Transverse colon (tissue), 3 donors: ENCODE measurements at regions not wholly inside any gene's neighbourhood (a gene's known extent, or its start where the extent isn't known, plus 50 kb on each side); places are given as distances from the start of the nearest gene placed in this dataset.

Experiments
- EP300 ChIP-seq: sonication (generic); formaldehyde crosslinking; IDR thresholded peaks from one replicate; pipeline ENCODE4 v1.6.1; 2017; ENCODE audit warnings: antibody characterized with exemption, low read depth
- POLR2A ChIP-seq: fragments of 450-650 bp; IDR thresholded peaks from one replicate; pipeline ENCODE4 v1.6.1; 2016; ENCODE audit warnings: antibody characterized with exemption, mild to moderate bottlenecking, moderate library complexity
- TF ChIP-seq, protein P1 (sequence below), 5 experiments: fragments of 200-600 bp in 3 of 5; fragments of 450-650 bp in 2 of 5; sonication (generic) in 3 of 5; IDR thresholded peaks; 1 replicate in 2 of 5; 2 replicates in 3 of 5; pipeline ENCODE4 v1.5.1; 2016 to 2017; ENCODE audit warnings: antibody characterized with exemption in 5 of 5, inconsistent platforms in 3 of 5, mild to moderate bottlenecking in 2 of 5, moderate library complexity in 1 of 5

GRCh38 chr17:51355441-51356410 is 95.4 kb downstream of the UTP18 start:
- TF ChIP-seq, protein P1, sequence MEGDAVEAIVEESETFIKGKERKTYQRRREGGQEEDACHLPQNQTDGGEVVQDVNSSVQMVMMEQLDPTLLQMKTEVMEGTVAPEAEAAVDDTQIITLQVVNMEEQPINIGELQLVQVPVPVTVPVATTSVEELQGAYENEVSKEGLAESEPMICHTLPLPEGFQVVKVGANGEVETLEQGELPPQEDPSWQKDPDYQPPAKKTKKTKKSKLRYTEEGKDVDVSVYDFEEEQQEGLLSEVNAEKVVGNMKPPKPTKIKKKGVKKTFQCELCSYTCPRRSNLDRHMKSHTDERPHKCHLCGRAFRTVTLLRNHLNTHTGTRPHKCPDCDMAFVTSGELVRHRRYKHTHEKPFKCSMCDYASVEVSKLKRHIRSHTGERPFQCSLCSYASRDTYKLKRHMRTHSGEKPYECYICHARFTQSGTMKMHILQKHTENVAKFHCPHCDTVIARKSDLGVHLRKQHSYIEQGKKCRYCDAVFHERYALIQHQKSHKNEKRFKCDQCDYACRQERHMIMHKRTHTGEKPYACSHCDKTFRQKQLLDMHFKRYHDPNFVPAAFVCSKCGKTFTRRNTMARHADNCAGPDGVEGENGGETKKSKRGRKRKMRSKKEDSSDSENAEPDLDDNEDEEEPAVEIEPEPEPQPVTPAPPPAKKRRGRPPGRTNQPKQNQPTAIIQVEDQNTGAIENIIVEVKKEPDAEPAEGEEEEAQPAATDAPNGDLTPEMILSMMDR (IDR thresholded peaks at IDR 0.05), result no peak
- no peak for TF ChIP-seq EP300
- no peak for TF ChIP-seq POLR2A
